ENCODE measurements at regions not wholly inside any gene's neighbourhood (a gene's known extent, or its start where the extent isn't known, plus 50 kb on each side); places are given as distances from the start of the nearest gene placed in this dataset.
"Not testable (repeated sequence)": the region's sequence is repeated elsewhere in the genome, so short reads cannot be mapped to it uniquely, and the experiment has no call there.

GRCh38 chr1:230493264-230493663 is 67.1 kb upstream of the PGBD5 start:
- TF ChIP-seq CTCF (IDR thresholded peaks at IDR 0.05; ENCODE audit: low read depth, low read length), result no peak
- in situ Hi-C loops (cut with HindIII; ENCODE audit: low sequenced_read_pairs), result no loop called here
- H3K4me3 ChIP-seq (ENCODE audit: low read depth, low read length), result no peak overlapping the region
- no peak for DNase-seq (ENCODE audit: low read depth, low spot score)

- H3K4me3 ChIP-seq (ENCODE audit: low read depth, low read length), result no peak overlapping the region
- DNase-seq (ENCODE audit: low read depth, low spot score), result no peak
- no peak for TF ChIP-seq CTCF (IDR thresholded peaks at IDR 0.05; ENCODE audit: low read depth, low read length)
- in situ Hi-C loops (cut with HindIII; ENCODE audit: low sequenced_read_pairs), result no loop called here
Observed at GRCh38 chr1:230490436-230490835, 64.3 kb upstream of the PGBD5 start.

GRCh38 chr1:230487773-230488428 is 61.8 kb upstream of the PGBD5 start:
- in situ Hi-C loops (cut with HindIII; ENCODE audit: low sequenced_read_pairs), result no loop called here
- H3K4me3 ChIP-seq (ENCODE audit: low read depth, low read length), result no peak overlapping the region
- no peak for TF ChIP-seq CTCF (IDR thresholded peaks at IDR 0.05; ENCODE audit: low read depth, low read length)
- DNase-seq (ENCODE audit: low read depth, low spot score), result no peak

- no peak for TF ChIP-seq CTCF (IDR thresholded peaks at IDR 0.05; ENCODE audit: low read depth, low read length)
- H3K4me3 ChIP-seq (ENCODE audit: low read depth, low read length), result no peak overlapping the region
- no peak for DNase-seq (ENCODE audit: low read depth, low spot score)
- in situ Hi-C loops (cut with HindIII; ENCODE audit: low sequenced_read_pairs), result no loop called here
Observed at GRCh38 chr1:230476622-230477003, 50.5 kb upstream of the PGBD5 start.

GRCh38 chr1:230475856-230476621 is 49.9 kb upstream of the PGBD5 start:
- in situ Hi-C loops (cut with HindIII; ENCODE audit: low sequenced_read_pairs); DNase-seq (ENCODE audit: low read depth, low spot score); H3K4me3 ChIP-seq (ENCODE audit: low read depth, low read length): not testable (repeated sequence)
